Gastroesophageal sphincter (tissue), 3 donors: ENCODE measurements at regions not wholly inside any gene's neighbourhood (a gene's known extent, or its start where the extent isn't known, plus 50 kb on each side); places are given as distances from the start of the nearest gene placed in this dataset.

Experiments
- CTCF ChIP-seq, 4 experiments: fragments of 200-600 bp in 2 of 4; fragments of 450-650 bp in 2 of 4; sonication (generic) in 1 of 4; IDR thresholded peaks; one replicate each; pipeline ENCODE4 v1.5.1; 2017 to 2019; ENCODE audit warnings: antibody characterized with exemption in 4 of 4, mild to moderate bottlenecking in 2 of 4, moderate library complexity in 2 of 4
- EP300 ChIP-seq: sonication (generic); formaldehyde crosslinking; IDR thresholded peaks from one replicate; pipeline ENCODE4 v1.6.1; 2017; ENCODE audit warnings: antibody characterized with exemption, mild to moderate bottlenecking
- POLR2A ChIP-seq, 2 donors: fragments of 450-650 bp; IDR thresholded peaks; one replicate each; pipeline ENCODE4 v1.6.1; 2017; ENCODE audit warnings: antibody characterized with exemption in 2 of 2, mild to moderate bottlenecking in 2 of 2, moderate library complexity in 1 of 2
- POLR2AphosphoS5 ChIP-seq: sonication (generic); formaldehyde crosslinking; IDR thresholded peaks from one replicate; pipeline ENCODE4 v1.6.1; 2017; ENCODE audit warnings: antibody characterized with exemption

- TF ChIP-seq CTCF (IDR thresholded peaks at IDR 0.05) (no peak), POLR2AphosphoS5 (no peak), POLR2A (IDR thresholded peaks at IDR 0.05) (no peak), EP300 (no peak)
Measured at GRCh38 chr5:87791869-87792268, 379.1 kb upstream of the CCNH start.
